ENCODE measurements at regions not wholly inside any gene's neighbourhood (a gene's known extent, or its start where the extent isn't known, plus 50 kb on each side); places are given as distances from the start of the nearest gene placed in this dataset.

- no peak for TF ChIP-seq CTCF (IDR thresholded peaks at IDR 0.05)
- TF ChIP-seq POLR2A (IDR thresholded peaks at IDR 0.05), result no peak
- no peak for TF ChIP-seq POLR2AphosphoS5 (IDR thresholded peaks at IDR 0.05)
Measured at GRCh38 chr12:29883525-29883924, 99.8 kb upstream of the TMTC1 start.

All from breast epithelium (tissue), 3 donors.